ENCODE measurements at regions not wholly inside any gene's neighbourhood (a gene's known extent, or its start where the extent isn't known, plus 50 kb on each side); places are given as distances from the start of the nearest gene placed in this dataset.

GRCh38 chr2:42888321-42889245, 96.2 kb upstream of the HAAO start:
- no peak for DNase-seq

- no peak for DNase-seq
Observed at GRCh38 chr2:42886921-42887320, 94.5 kb upstream of the HAAO start.

DNA sequence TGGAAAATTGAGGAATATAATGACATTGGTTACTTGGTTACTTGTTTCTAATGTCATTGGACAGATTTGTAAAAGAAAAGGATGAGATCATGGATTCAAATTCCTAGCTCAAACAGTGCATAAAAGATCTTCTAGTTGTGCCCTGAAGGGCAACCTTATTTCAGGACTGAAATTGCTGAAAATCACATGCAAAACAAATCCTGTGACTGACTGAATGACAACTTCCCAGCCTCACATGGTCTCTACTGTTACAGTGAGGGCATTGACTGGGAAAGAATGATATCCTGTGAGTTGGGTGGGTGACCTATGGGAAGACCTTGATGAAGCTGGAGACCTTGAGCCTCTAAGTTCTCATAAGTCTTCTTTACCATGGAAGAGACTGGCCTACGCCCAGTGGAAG, 90.4 kb upstream of the HAAO start:
- DNase-seq, result no peak

DNA sequence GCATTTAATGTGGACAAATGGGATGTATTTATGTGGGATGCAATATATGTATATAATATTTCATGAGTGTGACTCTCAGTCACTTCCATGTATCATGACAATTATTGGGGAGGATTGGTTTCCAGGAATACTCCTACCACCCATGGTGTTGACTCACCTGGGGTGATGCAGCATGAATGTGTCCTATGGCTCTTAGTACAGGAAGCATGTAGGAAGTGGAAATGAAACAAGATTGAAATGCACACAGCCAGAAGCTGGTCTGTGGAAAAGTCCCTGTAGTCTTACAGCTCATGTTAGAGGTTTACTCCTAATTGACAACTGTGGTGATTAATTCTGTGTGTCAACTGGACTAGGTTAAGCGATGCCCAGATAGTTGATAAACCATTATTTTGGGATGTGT, 89.3 kb upstream of the HAAO start:
- no peak for DNase-seq

- DNase-seq, result no peak
Observed at GRCh38 chr2:42880738-42881690, 88.6 kb upstream of the HAAO start.

DNA sequence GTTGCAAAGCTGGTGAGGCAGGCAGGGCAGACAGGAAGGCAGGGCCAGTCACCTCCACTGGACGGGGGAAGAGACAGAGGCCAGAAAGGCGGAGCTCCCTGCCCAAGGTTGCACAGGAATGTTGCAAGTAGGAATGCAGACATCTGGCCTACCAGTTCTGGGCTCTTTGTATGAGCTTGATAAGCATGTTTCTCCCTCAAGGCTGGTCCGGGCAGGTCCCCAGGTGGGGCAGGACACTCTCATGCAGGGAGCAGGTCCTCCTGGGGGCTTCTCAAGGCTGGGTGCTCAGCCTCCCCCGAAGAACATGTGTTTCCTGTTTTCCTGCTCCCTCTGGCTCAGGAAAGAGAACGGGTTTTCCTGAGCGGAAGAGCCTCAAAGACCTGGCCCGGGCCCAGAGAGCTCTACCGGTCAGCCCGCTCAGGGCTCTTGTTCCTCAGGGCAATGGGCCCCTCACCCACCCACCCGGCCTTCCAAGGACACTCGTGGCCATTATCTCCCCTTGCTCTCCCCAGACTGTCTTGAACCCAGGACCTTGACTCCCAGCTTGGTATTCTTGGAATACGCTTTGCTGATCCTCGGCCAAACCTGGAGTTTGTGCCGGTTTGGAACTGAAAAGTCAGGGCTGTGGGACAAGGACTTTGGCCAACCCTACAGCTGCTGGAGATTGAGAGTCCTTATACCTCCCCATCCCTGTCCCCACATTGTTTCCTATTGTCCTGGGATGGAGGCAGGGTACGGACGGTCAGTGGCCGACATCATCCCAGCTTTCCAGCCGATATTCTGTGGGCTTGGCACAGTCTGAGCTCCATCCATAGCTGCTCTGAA, 87.7 kb upstream of the HAAO start:
- DNase-seq, result no peak

- no peak for DNase-seq
Observed at GRCh38 chr2:42879121-42879705, 86.8 kb upstream of the HAAO start.

DNA sequence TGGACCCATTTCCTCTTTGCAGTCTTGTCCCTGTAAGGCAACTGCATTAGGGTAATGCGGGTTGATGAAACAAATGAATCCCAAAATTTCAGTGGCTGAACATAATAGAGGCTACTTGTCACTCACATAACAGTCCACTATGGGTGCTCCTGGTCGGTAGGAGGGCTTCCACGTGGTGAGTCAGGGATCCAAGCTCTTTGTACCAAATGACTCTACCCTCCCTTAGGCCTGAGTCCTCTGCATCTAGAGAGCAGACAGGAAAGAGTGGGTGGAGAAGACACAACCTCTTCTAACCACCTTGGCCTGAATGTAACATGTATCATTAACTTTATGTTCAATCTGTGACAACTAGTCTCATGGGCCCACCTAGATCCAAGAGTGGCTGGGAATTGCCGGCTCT, 86.2 kb upstream of the HAAO start:
- no peak for DNase-seq

GRCh38 chr2:42877936-42878335, 85.6 kb upstream of the HAAO start:
- no peak for DNase-seq

DNA sequence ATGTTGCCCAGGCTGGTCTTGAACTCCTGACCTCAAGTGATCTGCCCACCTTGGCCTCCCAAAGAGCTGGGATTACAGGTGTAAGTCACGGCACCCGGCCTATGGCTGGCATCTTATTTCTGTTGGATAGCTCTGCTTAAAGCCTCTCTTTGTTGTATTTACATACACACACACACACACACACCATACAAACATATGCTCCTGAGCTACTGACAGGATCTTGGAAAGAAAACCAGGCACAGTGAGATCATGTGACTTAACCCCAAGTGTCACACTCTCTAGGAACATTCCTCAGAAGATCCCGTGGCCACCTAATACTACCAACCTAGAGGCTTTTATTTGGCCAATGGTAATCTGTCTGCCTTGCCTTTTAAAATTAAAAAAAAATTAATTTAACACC, 85.1 kb upstream of the HAAO start:
- DNase-seq, result no peak

GRCh38 chr2:42876326-42876751, 84.0 kb upstream of the HAAO start:
- no peak for DNase-seq

DNA sequence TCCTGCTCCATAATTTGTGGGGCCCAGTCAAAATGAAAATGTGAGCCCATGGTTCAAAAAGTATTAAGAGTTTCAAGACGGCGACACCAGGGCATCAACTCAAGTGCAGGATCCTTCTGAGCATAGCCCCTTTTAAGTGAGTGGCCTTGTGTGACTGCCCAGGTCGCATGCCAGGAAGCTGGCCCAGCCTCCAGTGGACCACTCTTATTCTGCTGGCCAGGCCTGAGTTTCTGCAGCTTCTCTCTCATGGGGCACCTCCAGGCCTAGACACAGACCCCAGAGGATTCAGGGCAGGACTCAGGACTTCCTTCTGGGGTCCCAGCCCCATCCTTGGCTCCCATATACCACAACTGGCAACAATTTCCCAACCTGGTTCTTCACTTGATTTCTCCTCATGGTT, 83.5 kb upstream of the HAAO start:
- DNase-seq, result no peak

DNA sequence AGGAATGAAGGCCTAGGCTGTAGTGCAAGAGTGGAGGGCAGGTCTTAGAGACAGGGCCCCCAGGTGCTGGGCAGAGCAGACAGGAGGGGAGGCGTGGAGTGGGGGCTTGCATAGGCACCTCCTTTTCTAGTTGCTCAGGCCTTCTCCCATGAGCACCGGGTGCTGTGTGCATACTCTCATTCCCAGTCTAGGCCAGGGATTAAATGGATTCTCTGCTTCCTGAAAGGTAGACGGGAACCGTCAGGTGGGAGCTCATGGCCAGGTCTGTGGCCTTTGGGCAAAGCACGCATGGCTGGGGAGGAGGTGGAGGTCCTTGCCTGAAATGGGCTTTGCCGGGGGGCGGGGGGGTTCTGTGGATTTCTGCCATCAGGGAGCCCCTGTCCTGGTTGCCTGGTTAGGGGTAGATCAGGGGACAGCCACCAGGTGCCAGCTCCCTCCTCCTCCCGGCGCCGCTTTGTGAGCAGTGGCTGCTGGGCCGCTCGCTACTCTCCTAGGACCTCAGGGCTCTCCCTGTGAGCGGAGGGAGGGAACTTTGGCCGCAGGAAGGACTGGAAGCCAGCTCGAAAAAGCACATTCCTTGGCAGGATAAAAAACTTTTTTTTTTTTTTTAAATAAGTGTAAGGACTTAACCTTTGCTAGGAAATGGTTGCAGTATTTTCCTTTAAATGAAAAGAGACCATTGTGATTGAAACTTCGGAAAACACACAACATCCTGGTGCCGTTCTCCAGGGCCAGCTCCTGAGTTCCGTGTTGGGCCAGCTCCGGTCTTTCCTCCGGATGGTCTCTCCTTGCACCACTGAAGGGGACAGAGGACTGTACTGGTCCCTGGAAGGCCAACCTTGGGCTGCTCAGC, 82.8 kb upstream of the HAAO start:
- DNase-seq, result no peak

DNA sequence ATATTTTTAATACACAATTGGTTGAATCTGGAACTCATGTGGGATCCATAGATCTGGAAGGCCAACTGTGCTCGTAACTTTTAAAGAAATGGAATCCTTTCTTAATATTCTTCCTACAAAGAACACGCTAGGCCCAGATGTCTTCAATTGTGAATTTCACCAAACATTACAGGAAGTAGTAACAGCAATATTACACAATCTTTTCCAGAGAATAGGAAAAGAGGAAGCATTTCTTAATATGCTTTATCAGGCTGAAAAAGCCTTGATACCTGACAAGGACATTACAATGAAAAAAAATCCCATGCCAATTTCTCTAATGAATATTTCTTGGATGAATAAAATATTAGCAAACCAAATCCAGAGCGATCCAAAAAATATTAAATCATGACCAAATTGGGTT, 80.3 kb upstream of the HAAO start:
- no peak for DNase-seq

GRCh38 chr2:42871372-42871771, 79.0 kb upstream of the HAAO start:
- DNase-seq, result no peak

DNA sequence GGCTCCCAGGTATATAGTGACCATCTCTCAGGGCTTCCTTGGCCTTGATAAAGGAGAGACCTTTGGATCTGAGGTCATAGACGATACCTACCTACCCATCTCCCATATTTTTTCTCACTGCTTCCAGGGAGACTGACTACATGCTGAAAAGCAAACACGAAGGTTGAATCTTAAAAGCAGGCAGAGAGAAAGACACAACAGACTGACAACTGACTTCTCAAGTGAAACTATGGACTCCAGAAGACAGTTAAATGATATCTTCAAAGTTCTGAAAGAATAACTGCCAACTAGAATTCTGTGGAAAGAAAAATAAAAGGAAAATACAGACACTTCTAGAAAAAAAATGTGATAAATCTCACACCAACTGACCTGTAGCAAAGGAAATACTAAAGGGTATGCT, 76.5 kb upstream of the HAAO start:
- no peak for DNase-seq

GRCh38 chr2:42868096-42868495, 75.7 kb upstream of the HAAO start:
- DNase-seq, result no peak

DNA sequence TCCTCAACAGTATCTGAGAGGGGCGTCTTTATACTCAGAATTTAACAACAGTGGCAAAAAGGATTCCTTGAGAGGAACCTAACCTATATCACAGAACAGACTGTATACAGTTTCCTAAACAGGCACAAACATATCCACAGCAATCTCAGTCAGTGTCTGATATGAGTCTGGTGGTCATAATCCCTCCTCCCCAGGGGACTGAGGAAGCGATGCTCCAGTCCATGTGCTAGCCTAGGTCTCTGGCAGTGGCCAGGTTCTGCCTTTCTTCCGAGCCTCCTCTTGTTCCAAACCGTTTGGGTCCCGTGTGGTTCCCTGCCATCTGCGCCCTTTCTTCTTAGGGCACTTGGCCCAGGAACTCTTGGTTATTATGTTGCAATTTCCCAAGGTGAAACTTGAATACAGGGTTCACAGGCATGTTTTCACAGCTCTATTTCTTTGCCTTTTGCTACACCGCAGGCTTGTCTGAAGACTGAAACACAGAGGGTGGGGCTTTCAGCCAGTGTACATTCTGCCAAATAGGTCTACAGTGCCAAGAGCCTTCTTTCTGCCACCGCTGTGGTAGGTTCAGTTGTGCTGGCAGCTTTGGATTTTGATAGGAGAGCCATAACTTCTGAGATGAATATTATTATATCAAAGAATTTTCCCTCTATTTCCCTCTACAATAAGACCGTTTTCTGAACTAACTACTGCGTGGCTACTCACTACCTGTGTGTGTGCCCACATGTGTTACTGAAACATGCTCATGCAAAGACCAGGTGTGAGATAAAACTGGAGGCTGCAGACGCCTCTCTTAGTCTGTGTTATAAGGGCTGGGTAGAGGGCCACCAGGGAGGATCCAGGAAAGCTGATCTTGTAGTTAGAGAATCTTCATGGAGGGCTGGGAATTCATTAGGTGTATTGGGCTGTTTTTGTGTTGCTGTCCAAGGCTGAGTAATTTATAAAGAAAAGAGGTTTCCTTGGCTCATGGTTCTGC, 75.0 kb upstream of the HAAO start:
- DNase-seq, result no peak

- no peak for DNase-seq
Observed at GRCh38 chr2:42865884-42866881, 73.8 kb upstream of the HAAO start.

Measured in activated gamma-delta T cell (primary cell).